Kidney epithelial cell (primary cell): ENCODE measurements at regions not wholly inside any gene's neighbourhood (a gene's known extent, or its start where the extent isn't known, plus 50 kb on each side); places are given as distances from the start of the nearest gene placed in this dataset.

Experiments
- DNase-seq: peaks from one replicate; pipeline ENCODE4 v3.0.0-alpha.2; 2010; ENCODE audit warnings: low read depth
- H3K27me3 ChIP-seq: 2 replicates; pipeline ENCODE4 v1.6.0; 2011; ENCODE audit warnings: low read length; ENCODE audit not compliant: control insufficient read depth, insufficient read depth
- H3K36me3 ChIP-seq: 2 replicates; pipeline ENCODE4 v1.5.1; 2011; ENCODE audit warnings: low read length; ENCODE audit not compliant: control insufficient read depth, insufficient read depth
- H3K4me3 ChIP-seq: 2 replicates; pipeline ENCODE4 v1.5.1; 2011; ENCODE audit warnings: low read depth, mild to moderate bottlenecking, control low read depth, low read length
- TF ChIP-seq, protein P1 (sequence below): IDR thresholded peaks from 2 replicates; pipeline ENCODE4 v1.5.1; 2011; ENCODE audit warnings: mild to moderate bottlenecking, moderate library complexity, low read length, control low read depth, inconsistent platforms; ENCODE audit not compliant: insufficient read depth, poor library complexity, severe bottlenecking

GRCh38 chr5:61630908-61631307, 298.9 kb downstream of the ZSWIM6 start:
- Histone ChIP-seq H3K4me3 (no peak overlapping the region), H3K36me3 (no peaks in the 10 kb centered on the region), H3K27me3 (no peaks in the 10 kb centered on the region)
- TF ChIP-seq, protein P1, sequence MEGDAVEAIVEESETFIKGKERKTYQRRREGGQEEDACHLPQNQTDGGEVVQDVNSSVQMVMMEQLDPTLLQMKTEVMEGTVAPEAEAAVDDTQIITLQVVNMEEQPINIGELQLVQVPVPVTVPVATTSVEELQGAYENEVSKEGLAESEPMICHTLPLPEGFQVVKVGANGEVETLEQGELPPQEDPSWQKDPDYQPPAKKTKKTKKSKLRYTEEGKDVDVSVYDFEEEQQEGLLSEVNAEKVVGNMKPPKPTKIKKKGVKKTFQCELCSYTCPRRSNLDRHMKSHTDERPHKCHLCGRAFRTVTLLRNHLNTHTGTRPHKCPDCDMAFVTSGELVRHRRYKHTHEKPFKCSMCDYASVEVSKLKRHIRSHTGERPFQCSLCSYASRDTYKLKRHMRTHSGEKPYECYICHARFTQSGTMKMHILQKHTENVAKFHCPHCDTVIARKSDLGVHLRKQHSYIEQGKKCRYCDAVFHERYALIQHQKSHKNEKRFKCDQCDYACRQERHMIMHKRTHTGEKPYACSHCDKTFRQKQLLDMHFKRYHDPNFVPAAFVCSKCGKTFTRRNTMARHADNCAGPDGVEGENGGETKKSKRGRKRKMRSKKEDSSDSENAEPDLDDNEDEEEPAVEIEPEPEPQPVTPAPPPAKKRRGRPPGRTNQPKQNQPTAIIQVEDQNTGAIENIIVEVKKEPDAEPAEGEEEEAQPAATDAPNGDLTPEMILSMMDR: no peak
- DNase-seq: no peak

DNA sequence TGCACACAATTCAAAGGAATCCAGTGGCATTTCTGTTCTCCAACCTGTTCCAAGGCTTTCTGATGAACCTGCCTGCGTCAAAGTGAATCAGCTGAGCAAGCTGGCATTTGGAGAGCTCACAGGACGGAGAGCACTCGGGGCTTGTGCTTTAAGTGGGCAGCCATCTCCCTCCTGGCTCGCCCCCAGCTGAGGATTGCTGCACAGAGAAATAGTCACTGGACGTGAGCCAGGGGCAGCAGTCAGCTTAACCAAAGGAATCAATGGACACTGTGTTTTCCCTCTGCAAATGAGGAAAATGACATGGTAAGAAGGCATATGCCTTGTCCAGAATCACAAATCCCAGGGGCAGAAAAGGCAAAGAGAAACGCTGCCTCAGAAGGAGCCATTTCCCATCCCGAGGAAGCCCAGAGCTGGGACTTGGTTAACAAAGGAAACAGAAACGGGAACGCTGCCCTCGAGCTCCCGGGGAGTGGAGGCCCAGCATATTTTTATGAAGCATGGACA, 299.4 kb downstream of the ZSWIM6 start:
- Histone ChIP-seq H3K4me3 (no peak overlapping the region), H3K27me3 (no peaks in the 10 kb centered on the region), H3K36me3 (no peaks in the 10 kb centered on the region)
- TF ChIP-seq, protein P1: no peak
- no peak for DNase-seq

- no peak for DNase-seq
- TF ChIP-seq, protein P1: no peak
- H3K36me3 ChIP-seq: no peaks in the 10 kb centered on the region
- no peaks in the 10 kb centered on the region for H3K27me3 ChIP-seq
- no peak overlapping the region for H3K4me3 ChIP-seq
Observed at GRCh38 chr5:61632064-61632463, 300.0 kb downstream of the ZSWIM6 start.

DNA sequence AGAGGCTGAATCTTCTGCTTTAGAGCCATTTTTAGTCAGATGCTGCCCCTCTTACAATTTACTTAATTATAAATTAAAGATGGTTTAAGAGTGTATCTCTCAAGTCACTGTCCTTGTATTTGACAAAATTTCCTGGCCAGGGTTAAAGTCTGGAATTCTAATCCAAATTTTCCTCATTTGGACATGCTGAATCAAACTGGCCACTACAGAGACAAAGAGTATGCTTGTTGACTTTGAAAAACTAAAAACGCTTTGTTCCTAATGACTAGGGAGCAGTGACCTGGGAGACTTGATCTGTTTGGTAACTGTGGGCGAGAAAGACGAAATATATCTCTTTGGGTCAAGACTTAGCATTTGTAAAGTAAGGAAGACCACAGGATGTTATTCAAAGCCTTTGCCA, 303.2 kb downstream of the ZSWIM6 start:
- H3K36me3 ChIP-seq: no peaks in the 10 kb centered on the region
- H3K4me3 ChIP-seq: no peak overlapping the region
- TF ChIP-seq, protein P1: no peak
- DNase-seq: no peak
- H3K27me3 ChIP-seq: no peaks in the 10 kb centered on the region

DNA sequence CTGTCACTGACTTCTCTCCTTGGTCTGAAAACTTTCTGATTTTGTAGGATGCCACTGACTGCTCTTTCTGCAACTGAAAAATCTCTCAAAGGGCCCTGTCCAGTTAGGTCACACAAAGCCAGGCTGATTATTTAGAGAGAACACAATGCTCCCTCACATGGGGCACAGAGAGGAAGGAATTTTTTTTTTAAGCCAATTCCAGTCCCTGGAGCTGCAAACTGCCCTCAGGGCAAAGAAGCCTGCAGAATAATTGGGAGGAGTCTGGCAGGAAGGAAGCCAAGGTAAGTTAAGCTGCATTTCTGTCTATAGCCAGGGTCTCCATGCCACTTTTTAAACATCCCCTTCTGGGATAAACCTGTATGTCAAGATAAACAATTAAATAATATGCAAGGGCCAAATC, 305.5 kb downstream of the ZSWIM6 start:
- H3K4me3 ChIP-seq: no peak overlapping the region
- TF ChIP-seq, protein P1: no peak
- DNase-seq: no peak
- H3K36me3 ChIP-seq: no peaks in the 10 kb centered on the region
- H3K27me3 ChIP-seq: no peaks in the 10 kb centered on the region

DNA sequence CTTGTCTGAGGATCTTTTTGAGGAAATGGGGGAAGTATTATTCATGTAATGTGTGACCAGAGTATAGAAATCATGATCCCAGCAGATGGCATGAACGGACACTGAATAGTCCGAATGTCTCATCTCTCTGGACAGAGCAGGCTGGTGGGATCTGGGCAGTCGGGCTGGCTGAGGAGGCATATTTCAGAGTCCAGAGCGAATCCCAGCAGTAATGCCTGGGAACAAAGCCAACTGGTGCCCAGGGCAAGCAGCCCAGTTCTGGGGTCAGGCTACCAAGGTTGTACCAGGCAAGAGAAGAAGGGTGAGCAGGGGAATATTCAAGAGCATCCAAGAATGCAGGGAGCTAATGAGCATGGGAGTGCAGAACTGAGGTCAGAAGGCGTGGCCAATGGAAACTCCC, 306.4 kb downstream of the ZSWIM6 start:
- Histone ChIP-seq H3K27me3 (no peaks in the 10 kb centered on the region), H3K4me3 (no peak overlapping the region), H3K36me3 (no peaks in the 10 kb centered on the region)
- no peak for DNase-seq
- TF ChIP-seq, protein P1: no peak
